ENCODE measurements at regions not wholly inside any gene's neighbourhood (a gene's known extent, or its start where the extent isn't known, plus 50 kb on each side); places are given as distances from the start of the nearest gene placed in this dataset.

- no peak for TF ChIP-seq CTCF (IDR thresholded peaks at IDR 0.05)
- no peak for TF ChIP-seq EZH2 (IDR thresholded peaks at IDR 0.05; ENCODE audit: borderline replicate concordance, insufficient read depth, low read depth, low read length, poor library complexity, severe bottlenecking)
Observed at GRCh38 chr3:177335728-177336127, 138.4 kb upstream of the TBL1XR1 start.
